ENCODE measurements at regions not wholly inside any gene's neighbourhood (a gene's known extent, or its start where the extent isn't known, plus 50 kb on each side); places are given as distances from the start of the nearest gene placed in this dataset.

GRCh38 chr22:47286590-47286989 is 524.1 kb downstream of the TBC1D22A start:
- H3K4me3 ChIP-seq (ENCODE audit: low read depth, low read length): no peak overlapping the region
- no peak for TF ChIP-seq CTCF (IDR thresholded peaks at IDR 0.05; ENCODE audit: borderline replicate concordance, insufficient read depth, low read depth, low read length)

- H3K4me3 ChIP-seq (ENCODE audit: low read depth, low read length): no peak overlapping the region
- TF ChIP-seq CTCF (IDR thresholded peaks at IDR 0.05; ENCODE audit: borderline replicate concordance, insufficient read depth, low read depth, low read length): no peak
Observed at GRCh38 chr22:47285981-47286380, 523.5 kb downstream of the TBC1D22A start.

GRCh38 chr22:47284822-47285221 is 522.4 kb downstream of the TBC1D22A start:
- no peak overlapping the region for H3K4me3 ChIP-seq (ENCODE audit: low read depth, low read length)
- no peak for TF ChIP-seq CTCF (IDR thresholded peaks at IDR 0.05; ENCODE audit: borderline replicate concordance, insufficient read depth, low read depth, low read length)

GRCh38 chr22:47284360-47284759 is 521.9 kb downstream of the TBC1D22A start:
- no peak overlapping the region for H3K4me3 ChIP-seq (ENCODE audit: low read depth, low read length)

GRCh38 chr22:47283616-47284270 is 521.3 kb downstream of the TBC1D22A start:
- TF ChIP-seq CTCF (IDR thresholded peaks at IDR 0.05; ENCODE audit: borderline replicate concordance, insufficient read depth, low read depth, low read length): no peak
- H3K4me3 ChIP-seq (ENCODE audit: low read depth, low read length): no peak overlapping the region

More at GRCh38 chr22:47284360-47284759, 521.9 kb downstream of the TBC1D22A start:
- no peak for TF ChIP-seq CTCF (IDR thresholded peaks at IDR 0.05; ENCODE audit: borderline replicate concordance, insufficient read depth, low read depth, low read length)

- no peak overlapping the region for H3K4me3 ChIP-seq (ENCODE audit: low read depth, low read length)
- TF ChIP-seq CTCF (IDR thresholded peaks at IDR 0.05; ENCODE audit: borderline replicate concordance, insufficient read depth, low read depth, low read length): no peak
Observed at GRCh38 chr22:47282851-47283250, 520.4 kb downstream of the TBC1D22A start.

GRCh38 chr22:47282366-47282765 is 519.9 kb downstream of the TBC1D22A start:
- H3K4me3 ChIP-seq (ENCODE audit: low read depth, low read length): no peak overlapping the region
- TF ChIP-seq CTCF (IDR thresholded peaks at IDR 0.05; ENCODE audit: borderline replicate concordance, insufficient read depth, low read depth, low read length): no peak
